Astrocyte (in vitro differentiated cells and primary cell): ENCODE measurements at regions not wholly inside any gene's neighbourhood (a gene's known extent, or its start where the extent isn't known, plus 50 kb on each side); places are given as distances from the start of the nearest gene placed in this dataset.

Experiments used
- DNase-seq: peaks from one replicate; pipeline ENCODE4 v3.0.0-alpha.2; 2010; ENCODE audit warnings: low read depth
- FAIRE-seq: peaks from 2 replicates; lab custom pipeline; 2011; peaks lifted over from hg19 to GRCh38; lab: Jason Lieb, UNC
- H2AFZ ChIP-seq: 2 replicates; pipeline ENCODE4 v1.6.0; 2012; ENCODE audit warnings: low read depth, low read length, inconsistent platforms
- H3K27ac ChIP-seq: 2 replicates; pipeline ENCODE4 v1.5.1; 2011; ENCODE audit warnings: low read depth, low read length, inconsistent platforms
- H3K27me3 ChIP-seq: 2 replicates; pipeline ENCODE4 v1.6.0; 2011; ENCODE audit warnings: low read length, inconsistent platforms; ENCODE audit not compliant: insufficient read depth
- H3K36me3 ChIP-seq: 2 replicates; pipeline ENCODE4 v1.5.1; 2011; ENCODE audit warnings: low read length, inconsistent platforms; ENCODE audit not compliant: insufficient read depth
- H3K4me1 ChIP-seq: 2 replicates; pipeline ENCODE4 v1.5.1; 2011; ENCODE audit warnings: low read length, inconsistent platforms; ENCODE audit not compliant: insufficient read depth
- H3K4me2 ChIP-seq: 2 replicates; pipeline ENCODE4 v1.6.0; 2012; ENCODE audit warnings: low read length, inconsistent platforms
- H3K4me3 ChIP-seq: 2 replicates; pipeline ENCODE4 v1.5.1; 2011; ENCODE audit warnings: low read depth, mild to moderate bottlenecking, low read length, inconsistent platforms; ENCODE audit not compliant: insufficient read depth
- H3K79me2 ChIP-seq: 2 replicates; pipeline ENCODE4 v1.6.0; 2012; ENCODE audit warnings: mild to moderate bottlenecking, low read length, inconsistent platforms; ENCODE audit not compliant: insufficient read depth
- H3K9ac ChIP-seq: 2 replicates; pipeline ENCODE4 v1.6.0; 2012; ENCODE audit warnings: mild to moderate bottlenecking, low read length, inconsistent platforms
- H3K9me3 ChIP-seq: 2 replicates; pipeline ENCODE4 v1.5.1; 2012; ENCODE audit warnings: low read depth, mild to moderate bottlenecking, low read length, inconsistent platforms; ENCODE audit not compliant: insufficient read depth
- H4K20me1 ChIP-seq: 2 replicates; pipeline ENCODE4 v1.6.0; 2012; ENCODE audit warnings: low read length, inconsistent platforms; ENCODE audit not compliant: insufficient read depth
- H3K27ac Mint-ChIP-seq: one replicate; pipeline ENCODE4 v1.8.0; 2021; ENCODE audit warnings: mild to moderate bottlenecking, mixed read lengths; ENCODE audit not compliant: unreplicated experiment
- H3K27me3 Mint-ChIP-seq: one replicate; pipeline ENCODE4 v1.8.0; 2021; ENCODE audit warnings: low read depth, mixed read lengths; ENCODE audit not compliant: unreplicated experiment
- H3K36me3 Mint-ChIP-seq: one replicate; pipeline ENCODE4 v1.8.0; 2021; ENCODE audit warnings: low read depth, mixed read lengths; ENCODE audit not compliant: unreplicated experiment
- H3K4me1 Mint-ChIP-seq: one replicate; pipeline ENCODE4 v1.8.0; 2021; ENCODE audit warnings: low read depth, mixed read lengths; ENCODE audit not compliant: unreplicated experiment
- H3K4me3 Mint-ChIP-seq: one replicate; pipeline ENCODE4 v1.8.0; 2021; ENCODE audit warnings: mild to moderate bottlenecking, moderate library complexity, mixed read lengths; ENCODE audit not compliant: unreplicated experiment
- H3K9me3 Mint-ChIP-seq: one replicate; pipeline ENCODE4 v1.8.0; 2021; ENCODE audit warnings: mild to moderate bottlenecking, mixed read lengths; ENCODE audit not compliant: unreplicated experiment
- CTCF ChIP-seq: IDR thresholded peaks from 2 replicates; pipeline ENCODE4 v1.5.1; 2011; ENCODE audit warnings: low read depth, mild to moderate bottlenecking, inconsistent platforms, low read length, moderate library complexity; ENCODE audit not compliant: insufficient read depth
- EZH2 ChIP-seq: IDR thresholded peaks from 2 replicates; pipeline ENCODE4 v1.6.1; 2012; ENCODE audit warnings: mild to moderate bottlenecking, low read length, inconsistent platforms; ENCODE audit not compliant: insufficient read depth

GRCh38 chr14:39998114-39998513, 565.9 kb upstream of the FBXO33 start:
- no peaks in the 10 kb centered on the region for H3K9me3 ChIP-seq
- H3K36me3 Mint-ChIP-seq = no peaks in the 10 kb centered on the region
- H4K20me1 ChIP-seq = no peaks in the 10 kb centered on the region
- H3K79me2 ChIP-seq = no peaks in the 10 kb centered on the region
- no peak overlapping the region for H3K4me3 ChIP-seq
- no peaks in the 10 kb centered on the region for H3K36me3 ChIP-seq
- no peak overlapping the region for H2AFZ ChIP-seq
- TF ChIP-seq CTCF (no peak), EZH2 (no peak)
- H3K27me3 Mint-ChIP-seq = no peaks in the 10 kb centered on the region
- H3K4me1 Mint-ChIP-seq = no peaks in the 10 kb centered on the region
- no peaks in the 10 kb centered on the region for H3K9me3 Mint-ChIP-seq
- H3K4me3 Mint-ChIP-seq = no peak overlapping the region
- no peak overlapping the region for H3K27ac Mint-ChIP-seq
- no peak overlapping the region for H3K9ac ChIP-seq
- H3K4me2 ChIP-seq = no peak overlapping the region
- H3K4me1 ChIP-seq = no peaks in the 10 kb centered on the region
- H3K27me3 ChIP-seq = no peaks in the 10 kb centered on the region
- DNase-seq (no peak), FAIRE-seq (no peak)
- no peak overlapping the region for H3K27ac ChIP-seq

GRCh38 chr14:39991041-39991440, 558.8 kb upstream of the FBXO33 start:
- Histone ChIP-seq H2AFZ (no peak overlapping the region), H3K4me2 (no peak overlapping the region), H3K9ac (no peak overlapping the region), H3K9me3 (no peaks in the 10 kb centered on the region), H3K27ac (no peak overlapping the region), H3K79me2 (no peaks in the 10 kb centered on the region), H3K4me1 (no peaks in the 10 kb centered on the region), H4K20me1 (no peaks in the 10 kb centered on the region), H3K4me3 (no peak overlapping the region), H3K27me3 (no peaks in the 10 kb centered on the region), H3K36me3 (no peaks in the 10 kb centered on the region)
- FAIRE-seq = no peak
- Mint-ChIP-seq H3K9me3 (peaks cover 5% of the 10 kb centered on the region), H3K4me3 (no peak overlapping the region), H3K27ac (no peak overlapping the region), H3K4me1 (no peaks in the 10 kb centered on the region), H3K27me3 (no peaks in the 10 kb centered on the region), H3K36me3 (no peaks in the 10 kb centered on the region)
- TF ChIP-seq CTCF (no peak), EZH2 (no peak)
- no peak for DNase-seq

- Mint-ChIP-seq H3K4me1 (no peaks in the 10 kb centered on the region), H3K27ac (no peak overlapping the region), H3K36me3 (no peaks in the 10 kb centered on the region), H3K9me3 (peaks cover 5% of the 10 kb centered on the region), H3K27me3 (no peaks in the 10 kb centered on the region), H3K4me3 (no peak overlapping the region)
- no peak overlapping the region for H3K4me2 ChIP-seq
- no peaks in the 10 kb centered on the region for H4K20me1 ChIP-seq
- TF ChIP-seq EZH2 (no peak), CTCF (peak; percentile 46)
- H3K9me3 ChIP-seq = no peaks in the 10 kb centered on the region
- H3K9ac ChIP-seq = no peak overlapping the region
- no peak overlapping the region for H3K4me3 ChIP-seq
- no peak overlapping the region for H3K27ac ChIP-seq
- H3K79me2 ChIP-seq = no peaks in the 10 kb centered on the region
- FAIRE-seq (no peak), DNase-seq (peak; percentile 31)
- no peak overlapping the region for H2AFZ ChIP-seq
- no peaks in the 10 kb centered on the region for H3K36me3 ChIP-seq
- no peaks in the 10 kb centered on the region for H3K4me1 ChIP-seq
- no peaks in the 10 kb centered on the region for H3K27me3 ChIP-seq
Measured at GRCh38 chr14:39988939-39989338, 556.7 kb upstream of the FBXO33 start.
